Sigmoid colon (tissue), 4 donors: ENCODE measurements at regions not wholly inside any gene's neighbourhood (a gene's known extent, or its start where the extent isn't known, plus 50 kb on each side); places are given as distances from the start of the nearest gene placed in this dataset.

ENCODE experiments used
- CTCF ChIP-seq, 4 experiments: fragments of 450-650 bp in 3 of 4; fragments of 200-600 bp in 1 of 4; IDR thresholded peaks; one replicate each; pipeline ENCODE4 v1.5.1; 2016 to 2019; ENCODE audit warnings: antibody characterized with exemption in 4 of 4, mild to moderate bottlenecking in 3 of 4, moderate library complexity in 2 of 4
- EP300 ChIP-seq, 4 donors: sonication (generic); formaldehyde crosslinking; IDR thresholded peaks; one replicate each; pipeline ENCODE4 v1.6.1; 2017; ENCODE audit warnings: antibody characterized with exemption in 4 of 4
- POLR2A ChIP-seq, 2 donors: fragments of 450-650 bp; IDR thresholded peaks; one replicate each; pipeline ENCODE4 v1.6.1; 2016; ENCODE audit warnings: antibody characterized with exemption in 2 of 2, mild to moderate bottlenecking in 2 of 2, moderate library complexity in 2 of 2
- POLR2AphosphoS5 ChIP-seq, 4 donors: sonication (generic); formaldehyde crosslinking; IDR thresholded peaks; one replicate each; pipeline ENCODE4 v1.6.1; 2017; ENCODE audit warnings: antibody characterized with exemption in 4 of 4

GRCh38 chr12:22974865-22975264, 349.9 kb downstream of the ETNK1 start:
- TF ChIP-seq CTCF (IDR thresholded peaks at IDR 0.05) (no peak), POLR2A (IDR thresholded peaks at IDR 0.05) (no peak), EP300 (IDR thresholded peaks at IDR 0.05) (no peak), POLR2AphosphoS5 (IDR thresholded peaks at IDR 0.05) (no peak)
